Tibial nerve (tissue), 4 donors: ENCODE measurements at regions not wholly inside any gene's neighbourhood (a gene's known extent, or its start where the extent isn't known, plus 50 kb on each side); places are given as distances from the start of the nearest gene placed in this dataset.

ENCODE experiments used
- DNase-seq, 2 donors: peaks; one replicate each; pipeline ENCODE4 v3.0.0-alpha.2; 2019; ENCODE audit warnings: low spot score in 2 of 2
- H3K27ac ChIP-seq, 4 donors: fragments of 200-600 bp; sonication (generic) in 3 of 4; one replicate each; pipeline ENCODE4 v1.5.1; 2017 to 2019; ENCODE audit warnings: mild to moderate bottlenecking in 1 of 4
- H3K27me3 ChIP-seq, 2 donors: fragments of 200-600 bp; sonication (generic) in 1 of 2; one replicate each; pipeline versions ENCODE4 v1.5.1 to v1.6.0; 2017 to 2019
- H3K36me3 ChIP-seq, 3 donors: fragments of 200-600 bp; sonication (generic); one replicate each; pipeline ENCODE4 v1.5.1; 2018 to 2019
- H3K4me1 ChIP-seq, 4 donors: fragments of 200-600 bp; sonication (generic) in 3 of 4; one replicate each; pipeline ENCODE4 v1.5.1; 2017 to 2019
- H3K4me3 ChIP-seq, 4 donors: fragments of 200-600 bp; sonication (generic) in 3 of 4; one replicate each; pipeline ENCODE4 v1.5.1; 2017 to 2019; ENCODE audit warnings: mild to moderate bottlenecking in 1 of 4, moderate library complexity in 1 of 4
- H3K9me3 ChIP-seq, 4 donors: fragments of 200-600 bp; sonication (generic) in 3 of 4; one replicate each; pipeline ENCODE4 v1.5.1; 2017 to 2019
- CTCF ChIP-seq, 5 experiments: fragments of 200-600 bp in 3 of 5; fragments of 450-650 bp in 2 of 5; sonication (generic) in 3 of 5; IDR thresholded peaks; one replicate each; pipeline ENCODE4 v1.5.1; 2016 to 2019; ENCODE audit warnings: antibody characterized with exemption in 5 of 5, mild to moderate bottlenecking in 3 of 5, moderate library complexity in 2 of 5
- EP300 ChIP-seq, 2 donors: sonication (generic); formaldehyde crosslinking; IDR thresholded peaks; one replicate each; pipeline ENCODE4 v1.6.1; 2017; ENCODE audit warnings: antibody characterized with exemption in 2 of 2, mild to moderate bottlenecking in 1 of 2
- POLR2A ChIP-seq, 2 donors: fragments of 450-650 bp; IDR thresholded peaks; one replicate each; pipeline ENCODE4 v1.6.1; 2017; ENCODE audit warnings: antibody characterized with exemption in 2 of 2, mild to moderate bottlenecking in 2 of 2, moderate library complexity in 2 of 2
- WGBS, 2 donors: methylation state at CpG; one replicate each; pipeline ENCODE4 v1.1.5; 2018; 5-methylcytosine and 5-hydroxymethylcytosine counted together

GRCh38 chr6:170174124-170174770 lies 116.6 kb downstream of the DLL1 start:
- Histone ChIP-seq H3K27ac (peak overlapping the region in 3 of 4 donors; percentile 50 to 72 (median 58)), H3K36me3 (no peaks in the 10 kb centered on the region), H3K4me3 (no peak overlapping the region), H3K27me3 (no peaks in the 10 kb centered on the region), H3K9me3 (no peaks in the 10 kb centered on the region), H3K4me1 (peaks cover 0 to 6% (median 0%) of the 10 kb centered on the region in 4 donors)
- peak in 1 of 2 donors; percentile 28 for DNase-seq
- TF ChIP-seq POLR2A (IDR thresholded peaks at IDR 0.05) (no peak), EP300 (IDR thresholded peaks at IDR 0.05) (no peak), CTCF (IDR thresholded peaks at IDR 0.05) (no peak)
- WGBS, 2 donors = 51 to 58% methylated on average over 17 of the region's 17 CpGs

GRCh38 chr6:170173335-170173881 lies 117.5 kb downstream of the DLL1 start:
- no peak overlapping the region for H3K27ac ChIP-seq
- no peaks in the 10 kb centered on the region for H3K9me3 ChIP-seq
- no peaks in the 10 kb centered on the region for H3K27me3 ChIP-seq
- H3K4me3 ChIP-seq = no peak overlapping the region
- no peak for DNase-seq
- H3K36me3 ChIP-seq = no peaks in the 10 kb centered on the region
- 58 to 63% methylated on average over 5 of the region's 5 CpGs for WGBS, 2 donors
- peaks cover 0 to 6% (median 0%) of the 10 kb centered on the region in 4 donors for H3K4me1 ChIP-seq
- TF ChIP-seq EP300 (IDR thresholded peaks at IDR 0.05) (no peak), POLR2A (IDR thresholded peaks at IDR 0.05) (no peak), CTCF (IDR thresholded peaks at IDR 0.05) (no peak)

GRCh38 chr6:170172825-170173256 lies 118.0 kb downstream of the DLL1 start:
- TF ChIP-seq POLR2A (IDR thresholded peaks at IDR 0.05) = no peak
- WGBS, 2 donors = 90 to 92% methylated on average over 28 of the region's 28 CpGs
- Histone ChIP-seq H3K9me3 (no peaks in the 10 kb centered on the region), H3K27me3 (no peaks in the 10 kb centered on the region), H3K27ac (no peak overlapping the region), H3K4me1 (peaks cover 0 to 6% (median 0%) of the 10 kb centered on the region in 4 donors), H3K4me3 (no peak overlapping the region), H3K36me3 (no peaks in the 10 kb centered on the region)
- DNase-seq = no peak

- TF ChIP-seq POLR2A (IDR thresholded peaks at IDR 0.05) (no peak), CTCF (IDR thresholded peaks at IDR 0.05) (no peak), EP300 (IDR thresholded peaks at IDR 0.05) (no peak)
- WGBS, 2 donors = 70 to 82% methylated on average over 5 of the region's 5 CpGs
- Histone ChIP-seq H3K4me1 (peaks cover 0 to 6% (median 0%) of the 10 kb centered on the region in 4 donors), H3K36me3 (no peaks in the 10 kb centered on the region), H3K4me3 (no peak overlapping the region), H3K27me3 (no peaks in the 10 kb centered on the region), H3K9me3 (peaks cover 0 to 2% (median 0%) of the 10 kb centered on the region in 4 donors), H3K27ac (no peak overlapping the region)
- no peak for DNase-seq
Observed at GRCh38 chr6:170172392-170172791, 118.5 kb downstream of the DLL1 start.

GRCh38 chr6:170167657-170168159 lies 123.2 kb downstream of the DLL1 start:
- Histone ChIP-seq H3K4me1 (peaks cover 0 to 5% (median 1%) of the 10 kb centered on the region in 4 donors), H3K27ac (no peak overlapping the region), H3K27me3 (no peaks in the 10 kb centered on the region), H3K4me3 (no peak overlapping the region), H3K9me3 (peaks cover 0 to 2% (median 0%) of the 10 kb centered on the region in 4 donors), H3K36me3 (no peaks in the 10 kb centered on the region)
- no peak for DNase-seq
- TF ChIP-seq POLR2A (IDR thresholded peaks at IDR 0.05) (no peak), CTCF (IDR thresholded peaks at IDR 0.05) (no peak), EP300 (IDR thresholded peaks at IDR 0.05) (no peak)
- 88 to 93% methylated on average over 9 to 16 of the region's 19 CpGs for WGBS, 2 donors
